Fibroblast of mammary gland (primary cell): ENCODE measurements at regions not wholly inside any gene's neighbourhood (a gene's known extent, or its start where the extent isn't known, plus 50 kb on each side); places are given as distances from the start of the nearest gene placed in this dataset.

Experiments
- DNase-seq: peaks from one replicate; pipeline ENCODE4 v3.0.0-alpha.2; 2010; ENCODE audit warnings: low read depth
- H3K4me3 ChIP-seq: 2 replicates; pipeline ENCODE4 v1.5.1; 2011; ENCODE audit warnings: low read depth, mild to moderate bottlenecking, low read length, moderate library complexity; ENCODE audit not compliant: control insufficient read depth
- TF ChIP-seq, protein P1 (sequence below): conservative IDR thresholded peaks from 2 replicates; pipeline ENCODE4 v1.5.1; 2011; ENCODE audit warnings: low read depth, low read length, inconsistent platforms; ENCODE audit not compliant: control insufficient read depth, insufficient read depth

DNA sequence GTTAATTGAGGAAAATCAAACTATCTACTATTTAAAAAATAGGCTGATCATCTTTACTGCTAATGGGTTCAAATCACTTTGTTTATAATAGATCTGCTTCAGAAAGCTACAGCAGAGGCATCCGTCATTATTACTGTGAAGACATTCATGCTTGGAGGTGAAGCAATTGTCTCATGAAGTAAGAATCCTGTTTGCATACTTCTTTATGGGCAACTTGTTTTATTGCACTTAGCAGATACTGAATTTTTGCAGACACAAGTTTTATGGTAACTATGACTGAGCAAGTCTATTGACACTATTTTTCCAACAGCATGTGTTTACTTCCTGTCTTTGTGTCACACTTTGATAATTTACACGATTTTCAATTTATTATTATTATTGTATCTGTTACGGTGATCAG is 573.9 kb downstream of the RFPL4B start:
- DNase-seq = no peak
- TF ChIP-seq, protein P1, sequence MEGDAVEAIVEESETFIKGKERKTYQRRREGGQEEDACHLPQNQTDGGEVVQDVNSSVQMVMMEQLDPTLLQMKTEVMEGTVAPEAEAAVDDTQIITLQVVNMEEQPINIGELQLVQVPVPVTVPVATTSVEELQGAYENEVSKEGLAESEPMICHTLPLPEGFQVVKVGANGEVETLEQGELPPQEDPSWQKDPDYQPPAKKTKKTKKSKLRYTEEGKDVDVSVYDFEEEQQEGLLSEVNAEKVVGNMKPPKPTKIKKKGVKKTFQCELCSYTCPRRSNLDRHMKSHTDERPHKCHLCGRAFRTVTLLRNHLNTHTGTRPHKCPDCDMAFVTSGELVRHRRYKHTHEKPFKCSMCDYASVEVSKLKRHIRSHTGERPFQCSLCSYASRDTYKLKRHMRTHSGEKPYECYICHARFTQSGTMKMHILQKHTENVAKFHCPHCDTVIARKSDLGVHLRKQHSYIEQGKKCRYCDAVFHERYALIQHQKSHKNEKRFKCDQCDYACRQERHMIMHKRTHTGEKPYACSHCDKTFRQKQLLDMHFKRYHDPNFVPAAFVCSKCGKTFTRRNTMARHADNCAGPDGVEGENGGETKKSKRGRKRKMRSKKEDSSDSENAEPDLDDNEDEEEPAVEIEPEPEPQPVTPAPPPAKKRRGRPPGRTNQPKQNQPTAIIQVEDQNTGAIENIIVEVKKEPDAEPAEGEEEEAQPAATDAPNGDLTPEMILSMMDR = no peak
- no peak overlapping the region for H3K4me3 ChIP-seq

DNA sequence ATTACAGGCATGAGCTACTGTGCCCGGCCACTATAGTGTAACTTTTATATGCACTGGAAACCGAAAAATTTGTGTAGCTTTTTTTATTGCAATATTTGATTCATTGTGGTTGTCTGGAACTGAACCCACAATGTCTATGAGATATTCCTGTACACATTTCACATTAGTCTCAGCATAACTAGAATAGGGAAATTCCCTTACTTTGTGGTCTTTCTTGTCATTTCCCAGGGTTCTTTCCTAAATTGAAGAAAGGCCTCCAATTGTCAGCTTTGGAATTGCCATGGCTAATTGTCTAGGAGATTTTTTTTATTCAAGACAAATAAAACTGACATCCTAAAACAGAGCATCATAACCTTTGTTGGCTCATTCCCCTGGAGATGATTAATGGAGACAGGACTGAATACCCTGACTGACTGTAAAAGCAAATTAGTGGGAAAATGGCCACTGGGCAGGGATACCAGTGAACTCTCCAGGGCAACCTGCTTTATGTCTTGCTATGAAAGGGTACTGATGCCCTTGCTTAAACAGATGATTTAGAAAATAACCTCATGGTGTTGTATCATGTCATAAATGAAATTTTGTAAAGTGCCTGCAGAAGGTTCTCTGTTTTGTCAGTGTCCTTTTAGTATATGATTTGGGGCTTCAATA is 576.9 kb downstream of the RFPL4B start:
- no peak for DNase-seq
- TF ChIP-seq, protein P1 = no peak
- H3K4me3 ChIP-seq = no peak overlapping the region

DNA sequence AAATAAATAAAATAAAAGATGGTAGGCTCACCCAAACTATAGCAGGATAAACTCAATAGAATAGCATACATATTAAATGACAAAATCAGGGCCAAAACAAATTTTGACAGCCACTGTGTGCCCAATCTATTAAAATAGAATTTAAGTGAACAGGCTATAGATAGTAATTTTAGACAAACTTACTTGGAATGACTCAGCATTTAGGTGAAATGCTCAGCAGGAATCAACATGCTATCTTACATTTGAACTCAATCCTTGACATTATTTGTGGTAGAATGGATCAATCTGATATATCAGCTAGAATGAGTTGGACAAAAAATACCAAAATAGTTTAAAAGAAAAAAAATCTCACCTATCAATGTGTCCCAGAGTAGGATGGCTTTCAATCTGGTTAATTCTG is 578.6 kb downstream of the RFPL4B start:
- TF ChIP-seq, protein P1 = no peak
- no peak overlapping the region for H3K4me3 ChIP-seq
- no peak for DNase-seq

DNA sequence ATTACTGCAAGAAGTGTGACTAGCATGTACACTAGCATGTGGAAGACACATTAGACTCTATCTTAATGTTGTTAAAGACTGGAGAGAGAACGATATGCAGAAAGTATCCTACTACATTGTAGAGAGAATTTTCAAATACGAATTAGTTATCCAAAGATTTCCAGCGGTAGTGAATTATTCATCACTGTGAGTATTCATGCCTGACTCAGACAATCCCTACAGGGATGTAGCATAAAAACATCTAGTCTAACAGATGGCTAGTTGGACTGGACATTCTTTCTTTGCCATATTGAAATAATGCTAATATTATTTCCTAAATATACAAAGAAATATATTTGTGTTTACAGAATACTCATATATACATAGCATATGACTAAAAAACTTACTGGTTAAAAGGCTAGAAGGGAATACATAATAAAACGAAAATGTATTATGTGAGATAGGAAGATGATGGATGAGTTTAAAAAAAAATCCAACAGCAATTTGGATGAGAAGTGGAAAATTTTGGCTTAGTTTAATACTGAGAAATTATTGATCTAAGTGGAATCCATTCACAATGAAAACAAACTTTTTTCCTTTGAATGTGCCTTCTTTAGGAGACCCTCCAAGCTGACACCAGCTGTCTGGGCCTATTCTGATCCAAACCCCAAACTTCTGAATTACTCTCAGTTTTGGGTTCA is 580.7 kb downstream of the RFPL4B start:
- TF ChIP-seq, protein P1 = no peak
- DNase-seq = peak; percentile 60

DNA sequence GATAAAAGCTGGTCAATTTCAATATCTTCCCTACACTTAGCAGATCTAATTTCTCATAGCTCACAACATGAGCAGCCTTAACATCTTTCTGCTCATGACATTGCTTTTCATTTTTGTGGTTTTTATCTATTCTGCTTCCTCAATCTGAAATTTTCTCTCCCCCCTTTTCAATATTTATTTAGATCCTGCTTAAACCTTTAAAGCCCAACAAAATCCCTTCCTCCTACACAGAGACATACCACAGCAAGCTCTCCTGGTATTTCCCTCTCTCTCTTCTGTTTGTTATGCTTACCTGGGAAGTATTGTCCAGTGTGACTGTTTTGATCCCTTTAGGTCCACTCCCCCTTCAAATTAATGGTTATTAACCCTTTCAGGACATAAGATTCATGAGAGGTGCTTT is 582.5 kb downstream of the RFPL4B start:
- H3K4me3 ChIP-seq = no peak overlapping the region
- TF ChIP-seq, protein P1 = no peak
- DNase-seq = no peak

More for the DNA sequence above, 580.7 kb downstream of the RFPL4B start:
- no peak overlapping the region for H3K4me3 ChIP-seq

DNA sequence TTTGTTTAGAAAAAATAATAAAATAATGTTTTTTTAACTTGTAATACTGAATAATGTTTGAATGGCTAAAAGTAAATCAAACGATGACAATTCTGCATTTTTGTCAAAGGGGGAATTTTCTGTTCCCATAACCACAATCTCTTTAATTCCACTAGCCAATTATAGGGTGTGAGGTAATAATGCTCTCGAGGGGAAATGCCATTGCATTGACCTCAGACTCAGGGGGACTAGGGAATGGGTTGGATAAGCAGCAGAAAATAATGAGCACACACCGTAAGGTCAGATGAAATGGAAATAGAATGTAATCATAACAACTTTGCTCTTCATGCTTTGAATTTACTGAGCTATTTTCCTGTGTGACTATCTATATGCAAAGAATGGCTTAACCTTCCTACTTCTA is 584.7 kb downstream of the RFPL4B start:
- TF ChIP-seq, protein P1 = no peak
- no peak overlapping the region for H3K4me3 ChIP-seq
- DNase-seq = peak; percentile 68
